ENCODE measurements at regions not wholly inside any gene's neighbourhood (a gene's known extent, or its start where the extent isn't known, plus 50 kb on each side); places are given as distances from the start of the nearest gene placed in this dataset.

DNA sequence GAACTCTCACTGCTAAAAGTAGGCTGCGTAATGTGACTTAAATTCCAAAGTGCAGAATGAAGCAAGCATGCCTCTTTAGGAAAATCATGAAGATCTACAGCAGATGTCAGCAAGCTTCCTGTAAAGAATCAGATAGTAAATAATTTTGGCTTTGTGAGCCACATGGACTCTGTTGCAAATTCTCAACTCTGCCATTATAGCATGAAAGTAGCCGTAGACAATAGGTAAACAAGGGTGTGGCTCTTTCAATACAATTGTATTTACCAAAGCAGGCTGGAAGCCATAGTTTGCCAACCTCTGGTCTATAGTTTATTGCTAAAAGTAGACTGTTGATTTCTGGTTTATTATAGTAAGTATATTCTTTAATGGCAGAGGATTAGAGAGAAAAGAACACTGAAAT, 80.3 kb upstream of the FAM9B start:
- no peaks in the 10 kb centered on the region for H3K9me3 ChIP-seq (ENCODE audit: insufficient read depth, low read length)
- no peaks in the 10 kb centered on the region for H3K36me3 ChIP-seq (ENCODE audit: low read length)
- H3K9ac ChIP-seq (ENCODE audit: low read length), result no peak overlapping the region
- no peaks in the 10 kb centered on the region for H3K9me2 ChIP-seq (replicated peaks; ENCODE audit: insufficient read depth, low read length)
- H3K79me2 ChIP-seq (ENCODE audit: insufficient read depth, low read length), result no peaks in the 10 kb centered on the region
- no peaks in the 10 kb centered on the region for H3F3A ChIP-seq (ENCODE audit: insufficient read depth)
- H2AFZ ChIP-seq (ENCODE audit: low read depth, low read length, severe bottlenecking), result no peak overlapping the region
- H3K27ac ChIP-seq (ENCODE audit: low read depth, low read length), result no peak overlapping the region
- no peaks in the 10 kb centered on the region for H3K27me3 ChIP-seq (ENCODE audit: low read length)
- no peak for TF ChIP-seq EZH2phosphoT487 (conservative IDR thresholded peaks at IDR 0.05; ENCODE audit: low read length)
- TF ChIP-seq, protein P1, sequence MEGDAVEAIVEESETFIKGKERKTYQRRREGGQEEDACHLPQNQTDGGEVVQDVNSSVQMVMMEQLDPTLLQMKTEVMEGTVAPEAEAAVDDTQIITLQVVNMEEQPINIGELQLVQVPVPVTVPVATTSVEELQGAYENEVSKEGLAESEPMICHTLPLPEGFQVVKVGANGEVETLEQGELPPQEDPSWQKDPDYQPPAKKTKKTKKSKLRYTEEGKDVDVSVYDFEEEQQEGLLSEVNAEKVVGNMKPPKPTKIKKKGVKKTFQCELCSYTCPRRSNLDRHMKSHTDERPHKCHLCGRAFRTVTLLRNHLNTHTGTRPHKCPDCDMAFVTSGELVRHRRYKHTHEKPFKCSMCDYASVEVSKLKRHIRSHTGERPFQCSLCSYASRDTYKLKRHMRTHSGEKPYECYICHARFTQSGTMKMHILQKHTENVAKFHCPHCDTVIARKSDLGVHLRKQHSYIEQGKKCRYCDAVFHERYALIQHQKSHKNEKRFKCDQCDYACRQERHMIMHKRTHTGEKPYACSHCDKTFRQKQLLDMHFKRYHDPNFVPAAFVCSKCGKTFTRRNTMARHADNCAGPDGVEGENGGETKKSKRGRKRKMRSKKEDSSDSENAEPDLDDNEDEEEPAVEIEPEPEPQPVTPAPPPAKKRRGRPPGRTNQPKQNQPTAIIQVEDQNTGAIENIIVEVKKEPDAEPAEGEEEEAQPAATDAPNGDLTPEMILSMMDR (IDR thresholded peaks at IDR 0.05; ENCODE audit: insufficient read depth, low read length, poor library complexity, severe bottlenecking), result no peak
- H3K4me3 ChIP-seq (ENCODE audit: insufficient read depth, low read length, poor library complexity, severe bottlenecking), result no peak overlapping the region
- H4K20me1 ChIP-seq (ENCODE audit: low read depth, low read length), result no peaks in the 10 kb centered on the region
- no peak overlapping the region for H3K4me2 ChIP-seq (ENCODE audit: low read depth, low read length, poor library complexity, severe bottlenecking)

DNA sequence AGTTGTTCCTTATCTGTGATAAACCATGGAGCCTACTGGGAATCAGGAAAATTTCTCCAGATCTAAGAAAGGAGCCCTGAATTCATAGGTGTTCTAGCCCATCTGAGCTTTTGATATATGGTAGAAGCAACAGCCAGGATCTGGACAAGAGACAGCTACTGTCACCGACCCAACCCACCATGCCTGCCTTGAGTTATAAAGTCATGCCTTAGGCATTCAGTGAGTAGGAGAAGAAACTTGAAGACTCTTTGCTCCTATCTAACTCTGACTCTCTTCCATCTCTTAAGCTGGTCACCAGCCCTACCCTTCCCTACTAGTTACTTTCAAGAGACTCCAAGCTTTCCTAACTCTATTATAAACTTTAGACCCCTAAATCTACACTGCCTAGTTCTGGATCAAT, 83.9 kb upstream of the FAM9B start:
- Histone ChIP-seq H3K4me2 (ENCODE audit: low read depth, low read length, poor library complexity, severe bottlenecking) (no peak overlapping the region), H3K9me2 (replicated peaks; ENCODE audit: insufficient read depth, low read length) (no peaks in the 10 kb centered on the region), H4K20me1 (ENCODE audit: low read depth, low read length) (no peaks in the 10 kb centered on the region), H3K4me3 (ENCODE audit: insufficient read depth, low read length, poor library complexity, severe bottlenecking) (no peak overlapping the region), H3K9me3 (ENCODE audit: insufficient read depth, low read length) (no peaks in the 10 kb centered on the region), H3K79me2 (ENCODE audit: insufficient read depth, low read length) (no peaks in the 10 kb centered on the region), H3K27ac (ENCODE audit: low read depth, low read length) (no peak overlapping the region), H3F3A (ENCODE audit: insufficient read depth) (no peaks in the 10 kb centered on the region), H2AFZ (ENCODE audit: low read depth, low read length, severe bottlenecking) (no peak overlapping the region), H3K9ac (ENCODE audit: low read length) (no peak overlapping the region), H3K27me3 (ENCODE audit: low read length) (no peaks in the 10 kb centered on the region), H3K36me3 (ENCODE audit: low read length) (no peaks in the 10 kb centered on the region)
- no peak for TF ChIP-seq EZH2phosphoT487 (conservative IDR thresholded peaks at IDR 0.05; ENCODE audit: low read length)
- TF ChIP-seq, protein P1 (IDR thresholded peaks at IDR 0.05; ENCODE audit: insufficient read depth, low read length, poor library complexity, severe bottlenecking), result no peak

DNA sequence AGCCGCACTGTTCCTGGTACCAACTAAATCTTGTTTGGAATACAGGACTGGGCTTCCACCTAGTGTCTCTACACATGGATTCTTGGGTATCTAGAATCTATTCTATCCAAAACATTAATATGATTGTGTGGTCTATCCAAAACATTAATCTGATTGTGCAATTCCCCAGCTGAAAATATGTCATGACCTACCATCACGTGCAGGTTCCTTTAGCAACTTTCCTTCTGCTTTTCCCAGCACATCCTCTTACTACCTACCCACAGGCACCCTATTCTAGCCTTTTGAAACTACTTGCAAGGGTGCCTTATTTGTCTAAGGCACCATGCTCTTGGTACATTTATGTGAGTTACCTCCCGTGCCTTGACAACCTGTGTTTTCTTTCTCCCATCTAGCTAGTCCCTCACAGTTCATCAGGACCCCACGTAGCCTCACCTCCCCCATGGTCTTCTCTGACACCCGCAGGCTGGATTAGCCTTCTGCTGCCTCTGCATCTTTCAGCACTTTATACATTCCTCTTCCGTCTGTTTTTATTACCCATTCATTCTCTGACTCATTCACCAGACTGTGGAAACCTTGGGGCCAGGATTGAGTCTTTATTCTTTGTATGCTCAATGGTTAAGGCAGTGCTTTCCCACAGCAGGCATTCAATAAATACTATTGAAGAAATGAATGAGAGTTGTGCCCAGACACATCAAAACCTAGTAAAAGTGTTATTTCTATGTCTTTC, 88.8 kb upstream of the FAM9B start:
- H3K27me3 ChIP-seq (ENCODE audit: low read length), result no peaks in the 10 kb centered on the region
- H3K4me3 ChIP-seq (ENCODE audit: insufficient read depth, low read length, poor library complexity, severe bottlenecking), result no peak overlapping the region
- TF ChIP-seq EZH2phosphoT487 (conservative IDR thresholded peaks at IDR 0.05; ENCODE audit: low read length), result no peak
- TF ChIP-seq, protein P1 (IDR thresholded peaks at IDR 0.05; ENCODE audit: insufficient read depth, low read length, poor library complexity, severe bottlenecking), result no peak
- H3F3A ChIP-seq (ENCODE audit: insufficient read depth), result no peaks in the 10 kb centered on the region
- no peak overlapping the region for H3K27ac ChIP-seq (ENCODE audit: low read depth, low read length)
- no peaks in the 10 kb centered on the region for H3K79me2 ChIP-seq (ENCODE audit: insufficient read depth, low read length)
- no peaks in the 10 kb centered on the region for H3K9me3 ChIP-seq (ENCODE audit: insufficient read depth, low read length)
- no peak overlapping the region for H2AFZ ChIP-seq (ENCODE audit: low read depth, low read length, severe bottlenecking)
- no peaks in the 10 kb centered on the region for H3K9me2 ChIP-seq (replicated peaks; ENCODE audit: insufficient read depth, low read length)
- no peaks in the 10 kb centered on the region for H4K20me1 ChIP-seq (ENCODE audit: low read depth, low read length)
- H3K4me2 ChIP-seq (ENCODE audit: low read depth, low read length, poor library complexity, severe bottlenecking), result no peak overlapping the region
- no peaks in the 10 kb centered on the region for H3K36me3 ChIP-seq (ENCODE audit: low read length)
- no peak overlapping the region for H3K9ac ChIP-seq (ENCODE audit: low read length)

Measured in SU-DHL-6 (cell line).